ENCODE measurements at regions not wholly inside any gene's neighbourhood (a gene's known extent, or its start where the extent isn't known, plus 50 kb on each side); places are given as distances from the start of the nearest gene placed in this dataset.

DNA sequence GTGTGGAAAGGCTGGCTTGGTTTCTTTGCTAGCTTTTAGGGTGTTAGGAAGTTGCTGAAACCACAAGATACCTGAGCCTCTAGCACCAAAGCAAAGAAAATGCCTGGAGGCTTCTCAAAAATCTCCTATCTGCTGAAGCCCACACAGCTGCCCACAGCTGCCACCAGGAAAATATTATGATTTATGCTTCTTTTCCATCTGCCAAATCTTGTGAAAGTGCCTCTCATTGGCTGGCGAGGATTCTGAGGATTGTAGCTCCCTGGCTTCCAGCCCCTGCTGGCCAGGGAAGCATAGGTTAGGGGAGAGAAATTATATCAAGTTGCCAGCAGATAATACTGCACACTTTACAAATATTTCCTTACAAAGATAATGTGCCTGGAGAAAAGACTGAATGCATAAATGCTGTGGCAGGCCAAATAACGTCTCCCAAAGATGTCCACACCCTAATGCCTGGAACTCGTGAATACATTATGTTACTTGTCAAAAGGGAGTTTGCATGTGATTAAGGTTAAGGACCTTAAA lies 98.4 kb downstream of the MRPL14 start:
- no peak overlapping the region for H2AFZ ChIP-seq (ENCODE audit: low read depth, low read length)
- DNase-seq = no peak

DNA sequence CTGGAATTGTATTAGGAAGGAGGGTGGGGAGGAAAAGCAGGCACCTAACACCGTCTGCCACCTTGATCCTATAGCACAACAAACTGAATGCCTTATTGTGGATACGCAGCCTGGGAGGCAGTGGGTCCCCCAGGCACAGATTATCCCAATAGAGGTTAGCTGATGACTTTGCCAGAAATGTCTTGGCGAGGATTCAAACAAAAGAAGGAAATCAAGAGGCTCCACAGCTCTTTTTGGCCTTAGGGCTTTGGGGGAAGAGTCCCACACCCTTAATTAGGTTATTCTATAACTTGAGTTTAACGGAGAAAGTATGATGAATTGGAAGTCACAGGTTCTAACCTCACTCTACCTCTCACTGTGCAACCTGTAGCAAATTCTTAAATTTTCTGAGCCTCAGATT lies 102.0 kb downstream of the MRPL14 start:
- ATAC-seq (ENCODE audit: insufficient read depth, low read depth) (no peak), DNase-seq (no peak)
- H3K27me3 ChIP-seq (ENCODE audit: insufficient read depth, low read length, poor library complexity) = peaks cover 5% of the 10 kb centered on the region
- H4K20me1 ChIP-seq (ENCODE audit: insufficient read depth, low read length) = no peaks in the 10 kb centered on the region
- H3K27ac ChIP-seq (ENCODE audit: low read length) = no peak overlapping the region
- no peak for TF ChIP-seq EZH2 (IDR thresholded peaks at IDR 0.05; ENCODE audit: borderline replicate concordance, low read depth, low read length, severe bottlenecking)
- TF ChIP-seq, protein P1, sequence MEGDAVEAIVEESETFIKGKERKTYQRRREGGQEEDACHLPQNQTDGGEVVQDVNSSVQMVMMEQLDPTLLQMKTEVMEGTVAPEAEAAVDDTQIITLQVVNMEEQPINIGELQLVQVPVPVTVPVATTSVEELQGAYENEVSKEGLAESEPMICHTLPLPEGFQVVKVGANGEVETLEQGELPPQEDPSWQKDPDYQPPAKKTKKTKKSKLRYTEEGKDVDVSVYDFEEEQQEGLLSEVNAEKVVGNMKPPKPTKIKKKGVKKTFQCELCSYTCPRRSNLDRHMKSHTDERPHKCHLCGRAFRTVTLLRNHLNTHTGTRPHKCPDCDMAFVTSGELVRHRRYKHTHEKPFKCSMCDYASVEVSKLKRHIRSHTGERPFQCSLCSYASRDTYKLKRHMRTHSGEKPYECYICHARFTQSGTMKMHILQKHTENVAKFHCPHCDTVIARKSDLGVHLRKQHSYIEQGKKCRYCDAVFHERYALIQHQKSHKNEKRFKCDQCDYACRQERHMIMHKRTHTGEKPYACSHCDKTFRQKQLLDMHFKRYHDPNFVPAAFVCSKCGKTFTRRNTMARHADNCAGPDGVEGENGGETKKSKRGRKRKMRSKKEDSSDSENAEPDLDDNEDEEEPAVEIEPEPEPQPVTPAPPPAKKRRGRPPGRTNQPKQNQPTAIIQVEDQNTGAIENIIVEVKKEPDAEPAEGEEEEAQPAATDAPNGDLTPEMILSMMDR (IDR thresholded peaks at IDR 0.05; ENCODE audit: borderline replicate concordance, extremely low read depth, low read length, poor library complexity, severe bottlenecking) = no peak
- no peak overlapping the region for H2AFZ ChIP-seq (ENCODE audit: low read depth, low read length)
- H3K4me1 ChIP-seq (ENCODE audit: insufficient read depth, low read length) = no peaks in the 10 kb centered on the region
- H3K4me3 ChIP-seq (ENCODE audit: low read depth in 1 of 2, low read length in 2 of 2) = no peak overlapping the region
- no peak overlapping the region for H3K4me2 ChIP-seq (ENCODE audit: insufficient read depth, low read length)
- H3K36me3 ChIP-seq (ENCODE audit: insufficient read depth, low read length) = no peaks in the 10 kb centered on the region
- no peaks in the 10 kb centered on the region for H3K9me3 ChIP-seq (ENCODE audit: insufficient read depth, low read length, severe bottlenecking)
- H3K79me2 ChIP-seq (ENCODE audit: insufficient read depth, low read length) = no peaks in the 10 kb centered on the region
- no peak overlapping the region for H3K9ac ChIP-seq (ENCODE audit: low read depth, low read length)

More for the DNA sequence above, 98.4 kb downstream of the MRPL14 start:
- no peaks in the 10 kb centered on the region for H3K79me2 ChIP-seq (ENCODE audit: insufficient read depth, low read length)
- no peaks in the 10 kb centered on the region for H3K36me3 ChIP-seq (ENCODE audit: insufficient read depth, low read length)
- no peaks in the 10 kb centered on the region for H3K9me3 ChIP-seq (ENCODE audit: insufficient read depth, low read length, severe bottlenecking)
- no peaks in the 10 kb centered on the region for H3K4me1 ChIP-seq (ENCODE audit: insufficient read depth, low read length)
- TF ChIP-seq, protein P1 (IDR thresholded peaks at IDR 0.05; ENCODE audit: borderline replicate concordance, extremely low read depth, low read length, poor library complexity, severe bottlenecking) = no peak
- no peak for TF ChIP-seq EZH2 (IDR thresholded peaks at IDR 0.05; ENCODE audit: borderline replicate concordance, low read depth, low read length, severe bottlenecking)
- H4K20me1 ChIP-seq (ENCODE audit: insufficient read depth, low read length) = no peaks in the 10 kb centered on the region
- H3K4me2 ChIP-seq (ENCODE audit: insufficient read depth, low read length) = no peak overlapping the region
- peaks cover 5% of the 10 kb centered on the region for H3K27me3 ChIP-seq (ENCODE audit: insufficient read depth, low read length, poor library complexity)
- no peak overlapping the region for H3K27ac ChIP-seq (ENCODE audit: low read length)
- no peak overlapping the region for H3K9ac ChIP-seq (ENCODE audit: low read depth, low read length)
- no peak for ATAC-seq (ENCODE audit: insufficient read depth, low read depth)
- no peak overlapping the region for H3K4me3 ChIP-seq (ENCODE audit: low read depth in 1 of 2, low read length in 2 of 2)

DNA sequence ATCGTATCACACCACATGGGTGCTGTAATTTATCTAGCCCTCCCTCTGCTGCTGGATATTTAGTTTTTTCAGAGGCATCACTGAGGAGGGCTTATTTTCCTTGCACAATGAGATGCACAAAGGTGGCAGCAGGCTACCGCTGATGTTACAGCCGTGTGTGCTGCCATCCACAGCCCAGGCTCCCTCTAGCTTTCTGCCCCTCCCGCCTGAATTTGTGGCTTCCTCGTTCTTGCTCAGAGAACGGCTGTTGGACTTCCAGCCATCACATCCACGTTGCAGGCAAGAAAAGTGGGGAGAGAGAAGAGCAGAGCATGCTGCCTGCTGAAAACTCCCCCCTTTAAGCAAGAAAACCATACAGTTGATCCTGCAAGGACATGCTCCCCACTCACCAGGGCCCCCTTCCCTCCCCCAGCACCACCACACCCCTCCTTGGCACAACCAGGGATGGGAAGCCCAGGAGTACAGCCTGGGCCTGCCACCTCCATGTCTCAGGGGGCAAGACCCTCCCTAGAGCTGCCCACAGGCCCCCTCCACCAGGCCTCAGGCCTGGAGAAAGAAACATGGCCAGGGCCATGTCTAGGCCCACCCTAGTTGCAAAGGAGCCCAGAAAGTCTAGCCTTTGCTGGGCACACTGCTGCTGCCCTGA lies 102.6 kb downstream of the MRPL14 start:
- Histone ChIP-seq H3K4me1 (ENCODE audit: insufficient read depth, low read length) (no peaks in the 10 kb centered on the region), H3K79me2 (ENCODE audit: insufficient read depth, low read length) (no peaks in the 10 kb centered on the region), H3K36me3 (ENCODE audit: insufficient read depth, low read length) (no peaks in the 10 kb centered on the region), H4K20me1 (ENCODE audit: insufficient read depth, low read length) (no peaks in the 10 kb centered on the region), H3K4me3 (ENCODE audit: low read depth in 1 of 2, low read length in 2 of 2) (no peak overlapping the region), H3K9me3 (ENCODE audit: insufficient read depth, low read length, severe bottlenecking) (no peaks in the 10 kb centered on the region), H3K4me2 (ENCODE audit: insufficient read depth, low read length) (no peak overlapping the region), H3K27ac (ENCODE audit: low read length) (no peak overlapping the region), H3K9ac (ENCODE audit: low read depth, low read length) (no peak overlapping the region), H2AFZ (ENCODE audit: low read depth, low read length) (no peak overlapping the region), H3K27me3 (ENCODE audit: insufficient read depth, low read length, poor library complexity) (peaks cover 3% of the 10 kb centered on the region)
- TF ChIP-seq, protein P1 (IDR thresholded peaks at IDR 0.05; ENCODE audit: borderline replicate concordance, extremely low read depth, low read length, poor library complexity, severe bottlenecking) = no peak
- no peak for TF ChIP-seq EZH2 (IDR thresholded peaks at IDR 0.05; ENCODE audit: borderline replicate concordance, low read depth, low read length, severe bottlenecking)
- ATAC-seq (ENCODE audit: insufficient read depth, low read depth) (peak; percentile 69), DNase-seq (peak; percentile 37)

Measured in DND-41 (cell line).